NOMO-1 (cell line): ENCODE measurements at regions not wholly inside any gene's neighbourhood (a gene's known extent, or its start where the extent isn't known, plus 50 kb on each side); places are given as distances from the start of the nearest gene placed in this dataset.
"Not testable (repeated sequence)": the region's sequence is repeated elsewhere in the genome, so short reads cannot be mapped to it uniquely, and the experiment has no call there.

ENCODE experiments used
- DNase-seq, 2 experiments: peaks; one replicate each; lab custom pipeline; 2025; ENCODE audit not compliant: unreplicated experiment in 2 of 2; lab: John Stamatoyannopoulos, UW

DNA sequence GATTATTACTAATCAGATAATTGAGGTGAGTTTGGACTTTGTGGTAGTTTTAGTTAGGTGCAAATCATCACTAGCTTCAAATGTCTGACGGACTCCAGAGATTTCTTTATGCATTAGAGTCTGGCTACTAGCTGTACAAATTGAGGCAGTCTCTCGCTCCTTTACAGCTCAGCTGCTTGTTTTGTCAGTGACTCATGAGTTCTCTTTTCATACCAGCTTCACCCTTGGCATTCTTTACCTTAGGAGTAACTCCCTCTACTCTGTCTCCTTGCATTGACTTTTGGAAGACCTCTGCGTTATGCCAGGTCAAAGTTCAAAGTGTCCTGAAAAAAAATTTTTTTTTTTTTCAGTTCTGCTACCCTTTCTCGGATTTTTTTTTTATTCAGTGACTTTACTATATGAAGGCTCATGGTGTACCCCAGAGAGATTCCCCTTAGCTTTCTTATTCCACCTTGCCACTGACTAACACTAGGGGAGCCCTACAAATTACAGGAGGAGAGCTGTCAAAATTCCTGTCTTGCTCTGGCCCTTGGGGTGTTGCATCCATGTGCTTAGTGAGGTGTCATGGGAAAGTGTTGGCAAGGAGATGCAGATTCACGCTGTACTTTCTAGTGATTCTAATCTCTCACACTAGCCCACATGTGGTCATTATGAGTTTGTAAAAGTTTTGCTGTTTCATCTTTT is 576.6 kb downstream of the ADGRL2 start:
- DNase-seq, result no peak

DNA sequence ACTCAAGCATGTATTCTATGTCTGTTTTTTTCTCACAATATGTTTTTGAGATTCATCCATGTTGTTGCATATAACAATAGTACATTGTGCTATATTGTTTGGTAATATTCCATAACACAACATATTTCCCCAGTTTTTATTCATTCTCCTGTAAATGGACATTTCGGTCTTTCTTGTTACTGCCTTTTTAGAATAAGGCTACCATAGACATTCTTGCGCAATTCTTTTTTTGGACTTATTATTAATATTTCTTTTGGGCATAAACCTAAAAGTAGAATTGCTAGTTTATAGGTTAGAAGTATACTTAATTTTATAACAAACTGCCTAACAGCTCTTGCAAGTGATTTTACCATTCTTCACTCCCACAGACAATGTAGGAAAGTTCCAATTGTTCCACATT is 573.0 kb downstream of the ADGRL2 start:
- DNase-seq, result no peak

- DNase-seq, result no peak
These were observed 571.2 kb downstream of the ADGRL2 start for GRCh38 chr1:82371844-82372498.

- no peak for DNase-seq
These were observed 566.7 kb downstream of the ADGRL2 start for GRCh38 chr1:82367456-82367855.

DNA sequence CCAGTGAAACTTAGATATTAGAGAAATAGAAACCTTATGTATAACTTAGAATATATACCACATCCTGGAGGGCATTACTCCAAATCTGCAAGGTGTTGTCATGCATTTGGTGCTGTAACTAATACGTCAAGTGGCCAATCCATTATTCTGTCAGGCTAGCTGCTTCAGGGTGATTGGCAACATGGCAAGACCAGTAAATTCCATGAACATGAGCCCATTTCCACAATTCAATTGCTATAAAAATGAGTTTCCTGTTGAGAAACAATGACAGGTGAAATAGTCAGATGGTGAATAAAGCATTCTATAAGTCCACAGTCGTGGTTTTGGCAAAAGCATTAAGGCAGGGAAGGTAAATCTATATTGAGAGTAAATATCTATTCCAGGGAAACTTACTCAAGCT is 566.0 kb downstream of the ADGRL2 start:
- no peak for DNase-seq

DNA sequence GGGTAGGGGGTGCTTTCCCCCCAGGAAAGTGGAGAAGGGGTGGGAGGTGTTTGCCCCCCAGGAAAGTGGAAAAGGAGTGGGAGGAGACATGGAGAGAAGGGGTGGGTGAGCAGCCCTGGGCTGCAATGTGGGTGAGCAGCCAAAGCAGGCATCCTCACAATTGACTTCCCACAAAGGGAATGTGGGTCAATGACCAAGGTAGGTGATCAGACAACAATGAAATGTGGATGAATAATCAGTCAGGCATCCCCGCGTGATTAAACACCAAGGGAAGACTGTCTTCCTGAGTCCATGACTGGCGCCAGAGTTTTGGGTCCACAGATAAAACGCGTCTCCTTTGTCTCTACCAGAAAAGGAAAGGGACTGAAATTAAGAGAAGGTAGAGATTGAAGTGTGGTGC is 558.8 kb downstream of the ADGRL2 start:
- not testable (repeated sequence) for DNase-seq

- not testable (repeated sequence) for DNase-seq
These were observed 558.0 kb downstream of the ADGRL2 start for GRCh38 chr1:82358706-82359105.

- DNase-seq, result not testable (repeated sequence)
These were observed 553.8 kb downstream of the ADGRL2 start for GRCh38 chr1:82354546-82354945.

DNA sequence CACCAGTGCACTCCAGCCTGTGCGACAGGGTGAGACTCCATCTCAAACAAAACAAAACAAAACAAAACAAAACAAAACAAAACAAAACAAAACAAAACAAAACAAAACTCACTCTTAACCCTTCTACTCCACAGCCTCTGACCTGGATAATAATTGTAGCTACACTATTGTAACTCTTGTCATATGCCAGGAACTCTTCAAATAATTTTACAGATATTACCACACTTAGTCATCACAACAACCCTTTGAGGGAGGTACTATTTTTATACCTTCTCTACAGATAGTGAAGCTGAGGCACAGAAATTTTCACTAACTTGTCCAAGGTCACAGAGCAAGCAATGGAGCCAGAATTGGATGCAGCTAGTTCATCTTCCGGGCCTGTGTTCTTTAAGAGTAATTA is 547.8 kb downstream of the ADGRL2 start:
- DNase-seq, result no peak

GRCh38 chr1:82346141-82346540 is 545.4 kb downstream of the ADGRL2 start:
- no peak for DNase-seq

DNA sequence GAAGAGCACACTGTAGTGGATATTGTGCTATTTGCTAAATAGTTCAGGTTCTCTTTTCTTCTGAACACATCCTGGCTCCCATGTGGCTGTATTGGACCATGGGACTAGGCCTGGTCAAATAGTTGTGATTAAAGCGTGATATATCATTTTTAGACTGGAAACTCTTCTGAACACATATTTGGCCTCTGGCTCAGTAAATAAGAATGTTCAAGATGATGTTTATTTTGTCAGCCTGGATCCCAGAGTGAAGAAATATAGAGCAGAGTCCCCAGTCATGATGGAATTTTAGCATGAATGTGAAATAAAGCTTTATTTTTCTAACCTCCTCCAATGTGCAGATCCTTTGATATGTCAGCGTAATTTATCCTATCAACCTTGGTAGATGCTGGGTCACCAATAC is 542.6 kb downstream of the ADGRL2 start:
- DNase-seq, result no peak

GRCh38 chr1:82337635-82338034 is 536.9 kb downstream of the ADGRL2 start:
- no peak for DNase-seq

- DNase-seq, result no peak
These were observed 529.6 kb downstream of the ADGRL2 start for GRCh38 chr1:82330330-82330729.

- DNase-seq, result no peak
These were observed 528.5 kb downstream of the ADGRL2 start for GRCh38 chr1:82329226-82329625.

DNA sequence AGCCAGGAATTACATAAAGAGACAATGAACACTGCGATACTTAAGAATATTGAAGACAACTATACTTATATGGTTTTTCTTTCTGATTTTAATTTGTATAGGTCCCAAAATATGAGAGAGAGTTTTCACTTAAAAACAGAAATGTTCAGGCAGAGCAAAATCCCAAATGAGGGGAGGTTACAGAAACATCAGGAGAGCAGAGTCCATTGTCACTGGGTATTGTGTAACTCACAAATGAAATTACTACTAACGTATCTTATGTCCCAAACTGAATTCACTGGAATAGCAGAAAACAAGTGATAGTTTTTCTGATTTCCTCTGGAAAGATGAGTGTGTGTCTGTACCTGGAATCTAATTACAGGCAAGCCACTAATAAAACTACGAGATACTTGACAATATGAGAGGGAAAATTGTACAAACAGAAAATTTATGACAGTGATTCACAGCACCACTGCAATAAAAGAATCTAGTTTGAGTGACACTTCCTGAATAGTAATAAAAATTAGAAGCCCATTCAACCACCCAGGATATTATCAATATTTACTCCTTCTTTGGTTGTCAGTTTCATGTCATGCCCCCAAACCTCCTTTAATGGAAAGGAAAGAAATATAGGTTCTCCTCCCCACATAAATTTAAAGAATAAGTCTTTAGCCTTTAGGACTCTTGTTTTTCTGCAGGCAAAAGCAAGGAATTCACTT is 522.6 kb downstream of the ADGRL2 start:
- no peak for DNase-seq

DNA sequence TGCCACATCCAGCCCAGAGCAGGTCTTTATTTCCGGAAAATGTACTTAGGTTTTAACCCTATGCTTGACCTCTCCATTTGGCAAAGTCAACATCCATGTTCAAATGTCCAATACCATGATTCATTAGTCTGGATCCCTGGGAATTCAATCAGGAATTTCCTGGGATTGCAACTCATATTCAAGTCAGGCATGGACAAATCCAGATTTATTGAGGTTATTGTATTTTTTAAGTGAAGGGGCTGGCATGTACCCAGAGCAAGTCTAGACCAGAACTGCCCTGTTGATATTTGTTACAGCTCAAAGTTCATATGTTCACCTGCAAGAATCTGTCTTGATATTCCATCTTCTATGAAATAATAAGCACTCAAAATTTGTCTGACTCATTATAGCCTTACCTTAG is 521.1 kb downstream of the ADGRL2 start:
- DNase-seq, result no peak

DNA sequence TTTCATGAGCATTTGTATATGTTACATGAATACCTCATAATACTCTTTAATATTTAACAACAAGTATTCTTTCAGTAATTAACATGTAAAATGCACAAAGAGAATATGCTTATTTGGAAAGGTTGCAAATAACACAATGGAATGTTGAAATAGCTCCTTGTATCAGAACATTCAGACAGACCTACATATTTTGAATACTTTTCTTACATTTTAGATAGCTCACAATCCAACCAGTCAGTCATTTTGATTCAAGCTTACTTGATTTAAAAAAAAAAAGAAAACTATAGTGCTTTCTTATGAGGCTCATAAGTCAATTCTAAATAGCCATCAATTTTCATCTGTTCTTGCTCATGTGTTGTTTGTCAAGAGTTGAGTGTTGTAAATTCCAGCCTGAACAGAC is 518.8 kb downstream of the ADGRL2 start:
- DNase-seq, result no peak

DNA sequence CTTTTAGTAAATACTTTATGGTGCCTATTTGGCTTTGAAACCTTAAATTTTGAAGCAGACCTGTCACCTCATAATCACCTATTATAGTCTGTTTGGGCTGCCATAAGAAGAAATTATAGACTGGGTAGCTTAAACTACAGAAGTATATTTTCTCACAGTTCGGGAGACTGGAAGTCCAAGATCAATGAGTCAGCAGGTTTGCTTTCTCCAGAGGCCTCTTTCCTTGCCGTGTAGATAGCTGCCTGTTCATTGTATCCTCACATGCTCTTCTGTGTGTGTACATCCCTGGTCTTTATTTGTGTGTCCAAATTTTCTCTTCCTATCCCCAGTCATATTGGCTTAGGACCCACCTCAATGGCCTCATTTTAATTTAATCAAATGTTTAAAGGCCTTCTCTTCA is 518.2 kb downstream of the ADGRL2 start:
- no peak for DNase-seq

GRCh38 chr1:82318265-82318664 is 517.5 kb downstream of the ADGRL2 start:
- DNase-seq, result no peak

- no peak for DNase-seq
These were observed 516.9 kb downstream of the ADGRL2 start for GRCh38 chr1:82317671-82318070.

GRCh38 chr1:82299656-82300055 is 498.9 kb downstream of the ADGRL2 start:
- no peak for DNase-seq

GRCh38 chr1:82299056-82299455 is 498.3 kb downstream of the ADGRL2 start:
- no peak for DNase-seq
